Suprapubic skin (tissue), 3 donors: ENCODE measurements at regions not wholly inside any gene's neighbourhood (a gene's known extent, or its start where the extent isn't known, plus 50 kb on each side); places are given as distances from the start of the nearest gene placed in this dataset.

Experiments
- CTCF ChIP-seq, 2 donors: fragments of 200-600 bp in 1 of 2; fragments of 450-650 bp in 1 of 2; sonication (generic) in 1 of 2; IDR thresholded peaks; one replicate each; pipeline ENCODE4 v1.5.1; 2016 to 2019; ENCODE audit warnings: antibody characterized with exemption in 2 of 2, mild to moderate bottlenecking in 1 of 2, moderate library complexity in 1 of 2
- EP300 ChIP-seq: sonication (generic); formaldehyde crosslinking; IDR thresholded peaks from one replicate; pipeline ENCODE4 v1.6.1; 2017; ENCODE audit warnings: antibody characterized with exemption

GRCh38 chr18:73254564-73254963 is 386.8 kb upstream of the NETO1 start:
- TF ChIP-seq EP300: no peak
- TF ChIP-seq CTCF (IDR thresholded peaks at IDR 0.05): no peak
